ENCODE measurements at regions not wholly inside any gene's neighbourhood (a gene's known extent, or its start where the extent isn't known, plus 50 kb on each side); places are given as distances from the start of the nearest gene placed in this dataset.

DNA sequence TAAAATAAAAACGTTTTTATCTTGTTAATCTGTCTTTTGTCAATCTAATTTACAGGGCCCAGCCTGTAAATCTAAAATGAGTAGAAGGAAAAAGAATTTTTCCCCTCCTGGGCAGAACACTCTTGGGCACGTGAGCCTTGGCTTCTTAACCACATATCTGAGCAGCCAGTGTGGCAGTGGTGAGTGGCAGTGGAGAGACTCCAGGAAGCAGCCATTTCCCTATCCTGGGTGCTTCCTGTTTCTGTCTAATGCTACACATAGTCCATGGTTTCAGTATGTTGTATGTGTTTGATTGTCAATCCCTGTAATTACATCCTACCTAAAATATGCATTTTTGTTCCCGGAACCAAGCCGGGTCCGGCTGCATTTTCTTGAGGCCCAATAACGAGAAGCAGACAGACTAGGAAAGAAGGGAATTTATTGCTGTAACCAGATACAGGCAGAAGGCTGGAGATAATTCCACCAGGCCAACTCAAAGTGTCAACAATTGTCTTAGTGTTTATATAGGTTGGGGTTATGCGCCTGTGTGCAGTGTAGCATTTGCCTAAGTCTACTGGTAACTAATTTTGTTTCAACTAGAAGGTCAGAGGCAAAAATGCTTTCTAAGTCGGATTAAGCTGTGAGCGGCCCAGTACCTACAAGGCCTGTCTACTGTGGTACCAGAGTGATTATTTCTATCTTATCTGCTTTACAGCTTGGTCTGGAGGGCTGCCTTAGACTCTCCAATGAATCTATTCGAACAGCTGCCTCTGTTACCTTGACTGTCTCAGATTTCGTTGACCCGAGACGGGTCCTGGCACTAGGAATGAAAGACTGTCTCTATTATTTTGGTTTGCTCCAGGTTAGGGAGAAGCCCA, 82.4 kb upstream of the RESF1 start:
- Histone ChIP-seq H3K36me3 (replicated peaks in 1 of 2; ENCODE audit: control extremely low read depth in 1 of 2, control insufficient read depth in 1 of 2, extremely low read depth in 1 of 2, insufficient read depth in 2 of 2, low read length in 1 of 2) (peaks cover 10 to 38% of the 10 kb centered on the region in 2 experiments), H2AFZ (ENCODE audit: insufficient read depth, low read depth, low read length, poor library complexity, severe bottlenecking) (no peak overlapping the region), H3K27me3 (replicated peaks in 1 of 4; ENCODE audit: control extremely low read depth in 1 of 4, control insufficient read depth in 3 of 4, insufficient read depth in 4 of 4, low read length in 3 of 4) (no peaks in the 10 kb centered on the region), H3K9ac (ENCODE audit: low read length) (no peak overlapping the region), H3K4me2 (replicated peaks; ENCODE audit: low read depth, low read length, poor library complexity, severe bottlenecking) (peak overlapping the region; percentile 62), H3K9me3 (ENCODE audit: control extremely low read depth in 1 of 3, control insufficient read depth in 2 of 3, insufficient read depth in 1 of 3, low read length in 2 of 3) (peaks cover 0 to 29% (median 1%) of the 10 kb centered on the region in 3 donors), H3K4me1 (ENCODE audit: control insufficient read depth in 2 of 2, insufficient read depth in 2 of 2, low read length in 2 of 2) (peaks cover 69 to 72% of the 10 kb centered on the region in 2 donors), H3K27ac (ENCODE audit: low read length in 2 of 2) (peak overlapping the region; percentile 98 to 100), H3K79me2 (ENCODE audit: control insufficient read depth, insufficient read depth, low read length) (peaks cover 89% of the 10 kb centered on the region), H4K20me1 (ENCODE audit: control insufficient read depth, insufficient read depth, low read length, poor library complexity, severe bottlenecking) (no peaks in the 10 kb centered on the region), H3K4me3 (ENCODE audit: control extremely low read depth in 1 of 5, extremely low read depth in 1 of 5, insufficient read depth in 1 of 5, low read depth in 2 of 5, low read length in 4 of 5) (peak overlapping the region in 1 of 5 experiments; percentile 38)
- H3K27ac Mint-ChIP-seq: peak overlapping the region; percentile 97
- peaks cover 8% of the 10 kb centered on the region for H3K9me3 Mint-ChIP-seq (ENCODE audit: insufficient read depth)
- no peaks in the 10 kb centered on the region for H3K27me3 Mint-ChIP-seq
- intact Hi-C loops (cut with micrococcal nuclease): loop anchor here (1.0 to 5.0 kb wide), 5 partner anchors 11 to 474 kb away; partner anchors contain the start of gene RESF1
- POLR2A ChIA-PET: interaction anchor here (0.6 to 2.8 kb wide), 7 partner anchors 20 to 140 kb away, joined by 3 to 12 read pairs (median 5); partner anchors contain the start of gene RESF1
- CTCF ChIA-PET: interaction anchor here (0.7 to 2.6 kb wide), 3 partner anchors 69 to 131 kb away, joined by 3 to 12 read pairs (median 4); partner anchors contain the start of gene RESF1
- TF ChIP-seq, protein P1, sequence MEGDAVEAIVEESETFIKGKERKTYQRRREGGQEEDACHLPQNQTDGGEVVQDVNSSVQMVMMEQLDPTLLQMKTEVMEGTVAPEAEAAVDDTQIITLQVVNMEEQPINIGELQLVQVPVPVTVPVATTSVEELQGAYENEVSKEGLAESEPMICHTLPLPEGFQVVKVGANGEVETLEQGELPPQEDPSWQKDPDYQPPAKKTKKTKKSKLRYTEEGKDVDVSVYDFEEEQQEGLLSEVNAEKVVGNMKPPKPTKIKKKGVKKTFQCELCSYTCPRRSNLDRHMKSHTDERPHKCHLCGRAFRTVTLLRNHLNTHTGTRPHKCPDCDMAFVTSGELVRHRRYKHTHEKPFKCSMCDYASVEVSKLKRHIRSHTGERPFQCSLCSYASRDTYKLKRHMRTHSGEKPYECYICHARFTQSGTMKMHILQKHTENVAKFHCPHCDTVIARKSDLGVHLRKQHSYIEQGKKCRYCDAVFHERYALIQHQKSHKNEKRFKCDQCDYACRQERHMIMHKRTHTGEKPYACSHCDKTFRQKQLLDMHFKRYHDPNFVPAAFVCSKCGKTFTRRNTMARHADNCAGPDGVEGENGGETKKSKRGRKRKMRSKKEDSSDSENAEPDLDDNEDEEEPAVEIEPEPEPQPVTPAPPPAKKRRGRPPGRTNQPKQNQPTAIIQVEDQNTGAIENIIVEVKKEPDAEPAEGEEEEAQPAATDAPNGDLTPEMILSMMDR (IDR thresholded peaks at IDR 0.05): no peak
- no peak for TF ChIP-seq EZH2 (IDR thresholded peaks at IDR 0.05; ENCODE audit: borderline replicate concordance, insufficient read depth, low read depth, low read length, poor library complexity, severe bottlenecking)
- WGBS (ENCODE audit: insufficient coverage): 77% methylated on average over 4 of the region's 13 CpGs
- peak overlapping the region; percentile 73 for H3K4me3 Mint-ChIP-seq
- H3K4me1 Mint-ChIP-seq: peaks cover 74% of the 10 kb centered on the region
- DNase-seq: peak; percentile 78
- ATAC-seq (ENCODE audit: low read depth): peak; percentile 39

All from B cell (primary cell).